ENCODE measurements at regions not wholly inside any gene's neighbourhood (a gene's known extent, or its start where the extent isn't known, plus 50 kb on each side); places are given as distances from the start of the nearest gene placed in this dataset.
"Not testable (repeated sequence)": the region's sequence is repeated elsewhere in the genome, so short reads cannot be mapped to it uniquely, and the experiment has no call there.

DNA sequence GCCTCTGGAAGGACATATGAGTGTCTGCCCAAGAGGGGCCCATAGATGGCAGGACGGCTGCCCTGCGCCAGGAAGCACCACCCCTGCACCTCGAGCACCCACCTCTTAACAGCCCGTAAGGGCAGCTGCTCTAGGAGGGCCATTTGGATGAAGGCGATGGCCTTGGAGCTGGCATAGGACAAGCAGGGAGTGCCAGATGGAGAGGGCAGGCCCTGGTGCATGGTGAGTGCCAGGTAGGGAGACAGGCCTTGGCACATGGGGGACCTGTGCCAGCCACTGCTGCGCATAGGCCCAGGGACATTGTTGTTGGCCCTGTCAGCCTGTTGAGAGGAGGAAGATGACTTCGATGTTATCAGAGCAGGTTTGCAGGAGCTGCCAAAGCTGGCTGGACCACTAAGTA lies 134.2 kb downstream of the SLC25A46 start:
- TF ChIP-seq POLR2A (IDR thresholded peaks at IDR 0.05), result no peak
- TF ChIP-seq POLR2AphosphoS5 (IDR thresholded peaks at IDR 0.05), result no peak
- TF ChIP-seq EP300 (IDR thresholded peaks at IDR 0.05), result no peak
- TF ChIP-seq, protein P1, sequence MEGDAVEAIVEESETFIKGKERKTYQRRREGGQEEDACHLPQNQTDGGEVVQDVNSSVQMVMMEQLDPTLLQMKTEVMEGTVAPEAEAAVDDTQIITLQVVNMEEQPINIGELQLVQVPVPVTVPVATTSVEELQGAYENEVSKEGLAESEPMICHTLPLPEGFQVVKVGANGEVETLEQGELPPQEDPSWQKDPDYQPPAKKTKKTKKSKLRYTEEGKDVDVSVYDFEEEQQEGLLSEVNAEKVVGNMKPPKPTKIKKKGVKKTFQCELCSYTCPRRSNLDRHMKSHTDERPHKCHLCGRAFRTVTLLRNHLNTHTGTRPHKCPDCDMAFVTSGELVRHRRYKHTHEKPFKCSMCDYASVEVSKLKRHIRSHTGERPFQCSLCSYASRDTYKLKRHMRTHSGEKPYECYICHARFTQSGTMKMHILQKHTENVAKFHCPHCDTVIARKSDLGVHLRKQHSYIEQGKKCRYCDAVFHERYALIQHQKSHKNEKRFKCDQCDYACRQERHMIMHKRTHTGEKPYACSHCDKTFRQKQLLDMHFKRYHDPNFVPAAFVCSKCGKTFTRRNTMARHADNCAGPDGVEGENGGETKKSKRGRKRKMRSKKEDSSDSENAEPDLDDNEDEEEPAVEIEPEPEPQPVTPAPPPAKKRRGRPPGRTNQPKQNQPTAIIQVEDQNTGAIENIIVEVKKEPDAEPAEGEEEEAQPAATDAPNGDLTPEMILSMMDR (IDR thresholded peaks at IDR 0.05), result no peak
- Histone ChIP-seq H3K4me3 (no peak overlapping the region), H3K27me3 (no peaks in the 10 kb centered on the region), H3K4me1 (no peaks in the 10 kb centered on the region), H3K9me3 (peaks cover 0 to 3% (median 0%) of the 10 kb centered on the region in 4 donors), H3K27ac (no peak overlapping the region), H3K36me3 (no peaks in the 10 kb centered on the region)
- WGBS, 2 donors, result 92 to 94% methylated on average over 7 of the region's 7 CpGs
- intact Hi-C loops (cut with DNase I), result no loop called here
- no peak for DNase-seq

DNA sequence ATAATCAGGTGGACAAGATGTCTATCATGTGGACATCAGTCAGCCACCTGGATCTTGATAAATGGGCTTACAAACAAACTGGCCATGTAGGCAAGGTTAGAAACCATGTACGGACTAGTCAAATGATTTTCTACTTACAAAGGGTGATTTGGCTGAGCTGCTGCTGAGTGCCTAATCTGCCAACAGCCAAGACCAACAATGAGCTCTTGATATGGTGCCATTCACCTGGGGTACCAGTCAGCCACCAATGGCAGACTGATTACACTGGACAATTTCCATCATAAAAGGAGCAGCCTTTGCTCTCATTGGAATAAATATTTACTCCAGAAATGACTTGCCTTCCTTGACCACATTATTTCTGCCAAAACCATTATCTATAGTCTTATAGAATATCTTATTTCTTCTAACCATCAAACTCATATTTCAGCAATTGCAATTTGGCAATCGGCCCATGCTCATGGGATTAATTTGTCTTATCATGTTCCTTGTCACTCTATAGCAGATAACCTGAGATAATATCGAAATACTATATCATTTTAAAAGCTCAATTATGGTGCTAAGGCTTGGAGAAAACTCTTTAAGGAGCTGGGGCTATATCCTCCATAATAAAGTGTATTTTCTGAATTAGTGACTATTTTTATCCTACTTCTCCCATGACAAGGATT lies 135.1 kb downstream of the SLC25A46 start:
- H3K36me3 ChIP-seq, result no peaks in the 10 kb centered on the region
- 40 to 50% methylated on average over 3 of the region's 3 CpGs for WGBS, 2 donors
- no peak for DNase-seq
- no peaks in the 10 kb centered on the region for H3K27me3 ChIP-seq
- peaks cover 0 to 3% (median 0%) of the 10 kb centered on the region in 4 donors for H3K9me3 ChIP-seq
- no peak overlapping the region for H3K4me3 ChIP-seq
- TF ChIP-seq POLR2AphosphoS5 (IDR thresholded peaks at IDR 0.05), result no peak
- TF ChIP-seq EP300 (IDR thresholded peaks at IDR 0.05), result no peak
- TF ChIP-seq, protein P1 (IDR thresholded peaks at IDR 0.05), result no peak
- TF ChIP-seq POLR2A (IDR thresholded peaks at IDR 0.05), result no peak
- H3K4me1 ChIP-seq, result no peaks in the 10 kb centered on the region
- intact Hi-C loops (cut with DNase I), result no loop called here
- H3K27ac ChIP-seq, result no peak overlapping the region

DNA sequence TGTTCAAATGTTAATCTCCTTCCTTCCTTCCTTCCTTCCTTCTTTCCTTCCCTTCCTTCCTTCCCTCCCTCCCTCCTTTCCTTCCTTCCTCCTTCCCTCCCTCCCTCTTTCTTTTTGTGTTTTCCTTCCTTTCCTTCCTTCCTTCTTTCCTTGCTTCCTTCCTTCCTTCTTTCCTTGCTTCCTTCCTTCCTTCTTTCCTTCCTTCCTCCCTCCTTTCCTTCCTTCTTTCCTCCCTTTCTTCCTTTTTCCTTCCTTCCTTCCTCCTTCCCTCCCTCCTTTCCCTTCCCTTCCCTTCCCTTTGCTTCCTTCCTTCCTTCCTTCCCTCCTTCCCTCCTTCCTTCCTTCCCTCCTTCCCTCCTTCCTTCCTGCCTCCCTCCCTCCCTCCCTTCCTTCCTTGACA lies 136.3 kb downstream of the SLC25A46 start:
- DNase-seq; H3K4me3 ChIP-seq; H3K36me3 ChIP-seq; H3K27ac ChIP-seq; H3K9me3 ChIP-seq; H3K27me3 ChIP-seq; intact Hi-C loops (cut with DNase I); H3K4me1 ChIP-seq: not testable (repeated sequence)

DNA sequence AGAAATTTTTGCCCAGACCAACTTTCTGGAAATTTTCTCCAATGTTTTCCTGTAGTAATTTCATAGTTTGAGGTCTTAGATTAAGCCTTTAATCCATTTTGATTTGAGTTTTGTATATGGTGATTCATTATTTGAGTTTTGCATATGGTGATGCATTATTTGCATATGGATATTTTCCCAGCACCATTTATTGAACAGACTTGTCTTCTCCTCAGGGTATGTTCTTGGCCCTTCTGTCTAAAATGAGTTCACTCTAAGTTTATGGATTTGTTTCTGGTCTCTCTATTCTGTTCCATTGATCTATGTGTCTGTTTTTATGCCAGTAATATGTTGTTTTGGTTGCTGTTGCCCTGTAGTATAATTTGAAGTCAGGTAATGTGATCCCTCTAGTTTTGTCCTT lies 139.3 kb downstream of the SLC25A46 start:
- TF ChIP-seq, protein P1 (IDR thresholded peaks at IDR 0.05), result no peak
- TF ChIP-seq EP300 (IDR thresholded peaks at IDR 0.05) (no peak), POLR2A (IDR thresholded peaks at IDR 0.05) (no peak), POLR2AphosphoS5 (IDR thresholded peaks at IDR 0.05) (no peak)
- Histone ChIP-seq H3K4me1 (peaks cover 0 to 4% (median 0%) of the 10 kb centered on the region in 4 donors), H3K9me3 (peaks cover 0 to 3% (median 0%) of the 10 kb centered on the region in 4 donors), H3K4me3 (no peak overlapping the region), H3K36me3 (no peaks in the 10 kb centered on the region), H3K27me3 (no peaks in the 10 kb centered on the region), H3K27ac (no peak overlapping the region)
- DNase-seq, result no peak
- intact Hi-C loops (cut with DNase I), result no loop called here

DNA sequence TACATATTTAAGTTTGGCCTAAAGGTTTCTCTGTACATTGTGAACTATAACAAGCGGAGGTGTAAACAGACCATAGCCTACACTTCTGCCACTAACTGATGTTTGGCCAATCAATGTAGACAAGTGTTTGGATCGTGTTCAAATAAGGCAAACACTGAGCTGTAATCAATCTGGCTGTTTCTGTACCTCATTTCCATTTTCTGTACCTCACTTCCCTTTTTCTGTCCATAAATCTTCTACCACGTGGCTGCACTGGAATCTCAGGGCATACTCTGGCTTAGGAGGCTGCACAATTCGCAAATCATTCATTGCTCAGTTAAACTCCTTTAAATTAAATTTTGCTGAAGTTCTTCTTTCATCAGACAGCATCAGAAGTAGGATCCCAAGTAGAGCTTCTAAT lies 140.9 kb downstream of the SLC25A46 start:
- no peaks in the 10 kb centered on the region for H3K27me3 ChIP-seq
- H3K4me1 ChIP-seq, result peaks cover 0 to 4% (median 0%) of the 10 kb centered on the region in 4 donors
- no peak for DNase-seq
- no peak overlapping the region for H3K4me3 ChIP-seq
- no peaks in the 10 kb centered on the region for H3K36me3 ChIP-seq
- H3K9me3 ChIP-seq, result peaks cover 0 to 3% (median 0%) of the 10 kb centered on the region in 4 donors
- H3K27ac ChIP-seq, result no peak overlapping the region
- no peak for TF ChIP-seq POLR2AphosphoS5 (IDR thresholded peaks at IDR 0.05)
- no peak for TF ChIP-seq EP300 (IDR thresholded peaks at IDR 0.05)
- no peak for TF ChIP-seq POLR2A (IDR thresholded peaks at IDR 0.05)
- TF ChIP-seq, protein P1 (IDR thresholded peaks at IDR 0.05), result no peak
- intact Hi-C loops (cut with DNase I), result no loop called here
- 58 to 66% methylated on average over 4 of the region's 4 CpGs for WGBS, 2 donors
